ENCODE measurements at regions not wholly inside any gene's neighbourhood (a gene's known extent, or its start where the extent isn't known, plus 50 kb on each side); places are given as distances from the start of the nearest gene placed in this dataset.

- 92% methylated on average over 3 of the region's 3 CpGs for WGBS
- Histone ChIP-seq H3K27ac (ENCODE audit: low read depth in 1 of 2, low read length in 1 of 2) (no peak overlapping the region), H3K27me3 (ENCODE audit: control insufficient read depth in 2 of 2, insufficient read depth in 1 of 2, low read length in 1 of 2) (no peaks in the 10 kb centered on the region), H3K4me3 (ENCODE audit: low read length in 2 of 2) (no peak overlapping the region), H3K4me1 (ENCODE audit: control insufficient read depth in 2 of 2, insufficient read depth in 2 of 2, low read length in 2 of 2) (no peaks in the 10 kb centered on the region), H3K9me3 (ENCODE audit: control insufficient read depth in 2 of 2, insufficient read depth in 1 of 2, low read length in 1 of 2) (no peaks in the 10 kb centered on the region), H3K36me3 (ENCODE audit: control insufficient read depth in 2 of 2, insufficient read depth in 2 of 2, low read length in 1 of 2) (no peaks in the 10 kb centered on the region)
- no peak for DNase-seq (ENCODE audit: low read depth in 6 of 9, low spot score in 9 of 9)
These were observed 100.2 kb downstream of the SLC25A46 start for GRCh38 chr5:110838961-110839360.

DNA sequence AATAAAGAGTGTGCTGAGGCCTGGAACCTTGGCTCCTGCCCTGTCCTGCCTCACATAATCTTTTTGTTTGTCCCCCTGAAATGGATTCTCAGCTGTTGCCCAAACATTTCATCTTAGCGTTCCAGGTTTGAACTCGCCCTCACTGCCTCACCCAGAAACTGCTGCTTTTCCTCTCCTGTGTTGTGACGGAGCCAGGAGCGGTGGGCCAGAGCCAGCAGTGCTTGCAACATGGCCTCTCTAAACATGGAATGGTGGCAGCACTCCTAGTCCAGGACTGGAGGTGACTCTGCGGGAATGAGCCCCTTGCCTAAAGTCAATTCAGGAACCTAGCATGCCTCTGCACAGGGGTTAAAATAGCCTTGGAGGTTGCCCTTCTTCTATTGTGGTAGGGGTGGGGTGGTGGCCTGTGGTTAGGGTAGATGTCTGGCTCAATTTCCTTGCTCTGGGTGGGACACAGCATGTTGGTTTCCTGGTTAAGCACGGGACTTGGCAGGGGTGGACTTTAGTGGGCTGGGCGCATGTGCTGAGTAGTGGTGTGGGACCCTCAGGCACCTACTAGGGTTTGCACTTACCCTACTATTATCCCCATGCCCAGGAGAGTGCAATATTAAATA, 101.6 kb downstream of the SLC25A46 start:
- Histone ChIP-seq H3K4me3 (ENCODE audit: low read length in 2 of 2) (no peak overlapping the region), H3K27ac (ENCODE audit: low read depth in 1 of 2, low read length in 1 of 2) (no peak overlapping the region), H3K9me3 (ENCODE audit: control insufficient read depth in 2 of 2, insufficient read depth in 1 of 2, low read length in 1 of 2) (no peaks in the 10 kb centered on the region), H3K4me1 (ENCODE audit: control insufficient read depth in 2 of 2, insufficient read depth in 2 of 2, low read length in 2 of 2) (no peaks in the 10 kb centered on the region), H3K36me3 (ENCODE audit: control insufficient read depth in 2 of 2, insufficient read depth in 2 of 2, low read length in 1 of 2) (no peaks in the 10 kb centered on the region), H3K27me3 (ENCODE audit: control insufficient read depth in 2 of 2, insufficient read depth in 1 of 2, low read length in 1 of 2) (no peaks in the 10 kb centered on the region)
- 81% methylated on average over 7 of the region's 7 CpGs for WGBS
- no peak for DNase-seq (ENCODE audit: low read depth in 6 of 9, low spot score in 9 of 9)

- Histone ChIP-seq H3K36me3 (ENCODE audit: control insufficient read depth in 2 of 2, insufficient read depth in 2 of 2, low read length in 1 of 2) (no peaks in the 10 kb centered on the region), H3K9me3 (ENCODE audit: control insufficient read depth in 2 of 2, insufficient read depth in 1 of 2, low read length in 1 of 2) (no peaks in the 10 kb centered on the region), H3K27ac (ENCODE audit: low read depth in 1 of 2, low read length in 1 of 2) (no peak overlapping the region), H3K4me1 (ENCODE audit: control insufficient read depth in 2 of 2, insufficient read depth in 2 of 2, low read length in 2 of 2) (no peaks in the 10 kb centered on the region), H3K27me3 (ENCODE audit: control insufficient read depth in 2 of 2, insufficient read depth in 1 of 2, low read length in 1 of 2) (no peaks in the 10 kb centered on the region), H3K4me3 (ENCODE audit: low read length in 2 of 2) (no peak overlapping the region)
- DNase-seq (ENCODE audit: low read depth in 6 of 9, low spot score in 9 of 9) = no peak
- WGBS = 95% methylated on average over 2 of the region's 2 CpGs
These were observed 102.3 kb downstream of the SLC25A46 start for GRCh38 chr5:110841137-110841536.

GRCh38 chr5:110842948-110843347, 104.1 kb downstream of the SLC25A46 start:
- Histone ChIP-seq H3K4me1 (ENCODE audit: control insufficient read depth in 2 of 2, insufficient read depth in 2 of 2, low read length in 2 of 2) (no peaks in the 10 kb centered on the region), H3K36me3 (ENCODE audit: control insufficient read depth in 2 of 2, insufficient read depth in 2 of 2, low read length in 1 of 2) (no peaks in the 10 kb centered on the region), H3K9me3 (ENCODE audit: control insufficient read depth in 2 of 2, insufficient read depth in 1 of 2, low read length in 1 of 2) (no peaks in the 10 kb centered on the region), H3K27me3 (ENCODE audit: control insufficient read depth in 2 of 2, insufficient read depth in 1 of 2, low read length in 1 of 2) (no peaks in the 10 kb centered on the region), H3K4me3 (ENCODE audit: low read length in 2 of 2) (no peak overlapping the region), H3K27ac (ENCODE audit: low read depth in 1 of 2, low read length in 1 of 2) (no peak overlapping the region)
- 90% methylated on average over 4 of the region's 4 CpGs for WGBS
- no peak for DNase-seq (ENCODE audit: low read depth in 6 of 9, low spot score in 9 of 9)

- H3K4me1 ChIP-seq (ENCODE audit: control insufficient read depth in 2 of 2, insufficient read depth in 2 of 2, low read length in 2 of 2) = no peaks in the 10 kb centered on the region
- no peak for DNase-seq (ENCODE audit: low read depth in 6 of 9, low spot score in 9 of 9)
These were observed 105.4 kb downstream of the SLC25A46 start for GRCh38 chr5:110844251-110844650.

DNA sequence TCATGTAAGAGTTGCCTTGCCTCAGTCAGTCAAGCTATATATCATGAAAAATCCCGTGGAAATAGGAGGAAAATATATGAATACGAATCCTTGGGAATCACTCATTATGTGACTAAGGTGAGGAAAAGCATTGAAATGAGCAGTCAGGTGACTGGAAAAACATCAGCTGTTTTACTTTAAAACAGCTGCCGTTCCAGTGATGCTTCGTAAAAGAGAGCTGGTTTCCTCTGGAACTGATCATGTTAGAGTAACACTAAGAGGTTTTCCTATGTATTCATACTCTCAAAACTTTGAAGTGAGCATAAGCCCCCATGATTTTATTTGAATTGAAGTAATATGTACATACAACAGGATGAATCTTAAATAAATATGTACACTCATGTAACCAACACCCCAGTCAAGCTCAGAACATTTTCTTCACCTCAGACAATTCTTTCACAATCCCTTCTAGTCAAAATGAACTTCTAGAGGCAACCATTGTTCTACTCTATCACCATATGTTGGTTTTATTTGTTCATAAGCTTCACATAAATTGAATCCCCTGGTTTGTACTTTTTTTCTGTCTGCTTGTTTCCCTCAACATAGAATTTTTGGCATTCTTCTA, 107.7 kb downstream of the SLC25A46 start:
- H3K27ac ChIP-seq (ENCODE audit: low read depth in 1 of 2, low read length in 1 of 2) = no peak overlapping the region
- H3K4me3 ChIP-seq (ENCODE audit: low read length in 2 of 2) = no peak overlapping the region
- H3K4me1 ChIP-seq (ENCODE audit: control insufficient read depth in 2 of 2, insufficient read depth in 2 of 2, low read length in 2 of 2) = no peaks in the 10 kb centered on the region
- no peak for DNase-seq (ENCODE audit: low read depth in 6 of 9, low spot score in 9 of 9)
- H3K9me3 ChIP-seq (ENCODE audit: control insufficient read depth in 2 of 2, insufficient read depth in 1 of 2, low read length in 1 of 2) = no peaks in the 10 kb centered on the region
- H3K27me3 ChIP-seq (ENCODE audit: control insufficient read depth in 2 of 2, insufficient read depth in 1 of 2, low read length in 1 of 2) = no peaks in the 10 kb centered on the region
- WGBS = 92% methylated on average over 4 of the region's 4 CpGs
- no peaks in the 10 kb centered on the region for H3K36me3 ChIP-seq (ENCODE audit: control insufficient read depth in 2 of 2, insufficient read depth in 2 of 2, low read length in 1 of 2)

More at GRCh38 chr5:110844251-110844650, 105.4 kb downstream of the SLC25A46 start:
- no peaks in the 10 kb centered on the region for H3K36me3 ChIP-seq (ENCODE audit: control insufficient read depth in 2 of 2, insufficient read depth in 2 of 2, low read length in 1 of 2)
- no peak overlapping the region for H3K4me3 ChIP-seq (ENCODE audit: low read length in 2 of 2)
- no peak overlapping the region for H3K27ac ChIP-seq (ENCODE audit: low read depth in 1 of 2, low read length in 1 of 2)
- no peaks in the 10 kb centered on the region for H3K9me3 ChIP-seq (ENCODE audit: control insufficient read depth in 2 of 2, insufficient read depth in 1 of 2, low read length in 1 of 2)
- H3K27me3 ChIP-seq (ENCODE audit: control insufficient read depth in 2 of 2, insufficient read depth in 1 of 2, low read length in 1 of 2) = no peaks in the 10 kb centered on the region

DNA sequence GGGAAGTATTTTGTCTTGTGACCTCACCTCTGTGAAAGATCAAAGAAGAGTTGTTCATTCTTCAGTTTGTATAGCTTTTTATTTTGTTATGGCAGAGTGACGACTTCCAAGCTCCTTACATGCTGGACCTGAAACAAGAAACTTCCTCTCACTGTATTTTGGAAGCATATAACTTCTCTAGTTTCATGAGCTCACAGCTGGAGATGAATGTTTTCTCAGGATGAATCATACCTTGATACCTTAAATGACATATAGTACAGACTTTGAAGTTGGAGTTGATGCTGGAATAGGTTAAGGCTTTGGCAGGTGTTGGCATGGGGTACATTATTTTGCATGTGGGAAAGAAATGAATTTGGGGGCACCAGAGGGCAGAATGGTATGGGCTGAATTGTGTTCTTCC, 112.5 kb downstream of the SLC25A46 start:
- DNase-seq (ENCODE audit: low read depth in 6 of 9, low spot score in 9 of 9) = no peak
- 76% methylated on average over 1 of the region's 1 CpG for WGBS
- no peak overlapping the region for H3K4me3 ChIP-seq (ENCODE audit: low read length in 2 of 2)
- no peaks in the 10 kb centered on the region for H3K27me3 ChIP-seq (ENCODE audit: control insufficient read depth in 2 of 2, insufficient read depth in 1 of 2, low read length in 1 of 2)
- H3K9me3 ChIP-seq (ENCODE audit: control insufficient read depth in 2 of 2, insufficient read depth in 1 of 2, low read length in 1 of 2) = no peaks in the 10 kb centered on the region
- no peaks in the 10 kb centered on the region for H3K36me3 ChIP-seq (ENCODE audit: control insufficient read depth in 2 of 2, insufficient read depth in 2 of 2, low read length in 1 of 2)
- no peak overlapping the region for H3K27ac ChIP-seq (ENCODE audit: low read depth in 1 of 2, low read length in 1 of 2)
- no peaks in the 10 kb centered on the region for H3K4me1 ChIP-seq (ENCODE audit: control insufficient read depth in 2 of 2, insufficient read depth in 2 of 2, low read length in 2 of 2)

DNA sequence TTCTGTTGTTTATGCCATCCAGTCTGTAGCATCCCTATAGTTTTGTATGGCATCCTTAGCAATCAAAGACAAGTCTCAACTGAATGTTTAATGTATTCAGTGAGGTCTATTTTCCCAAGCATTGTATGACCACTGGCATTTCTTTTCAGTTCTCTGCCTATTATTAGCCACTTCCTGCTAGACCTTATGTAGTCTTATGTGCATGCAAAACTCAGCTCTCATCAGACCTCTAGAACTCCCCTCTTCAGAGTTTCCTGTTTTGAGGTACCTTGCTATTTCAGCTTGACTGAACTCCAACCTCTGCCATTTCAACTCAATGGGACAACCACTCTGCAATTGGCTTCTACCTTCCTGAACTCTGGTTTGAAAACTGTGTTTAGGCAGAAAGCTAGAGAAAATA, 113.2 kb downstream of the SLC25A46 start:
- Histone ChIP-seq H3K27me3 (ENCODE audit: control insufficient read depth in 2 of 2, insufficient read depth in 1 of 2, low read length in 1 of 2) (no peaks in the 10 kb centered on the region), H3K36me3 (ENCODE audit: control insufficient read depth in 2 of 2, insufficient read depth in 2 of 2, low read length in 1 of 2) (no peaks in the 10 kb centered on the region), H3K4me3 (ENCODE audit: low read length in 2 of 2) (no peak overlapping the region), H3K27ac (ENCODE audit: low read depth in 1 of 2, low read length in 1 of 2) (no peak overlapping the region), H3K4me1 (ENCODE audit: control insufficient read depth in 2 of 2, insufficient read depth in 2 of 2, low read length in 2 of 2) (no peaks in the 10 kb centered on the region), H3K9me3 (ENCODE audit: control insufficient read depth in 2 of 2, insufficient read depth in 1 of 2, low read length in 1 of 2) (no peaks in the 10 kb centered on the region)
- DNase-seq (ENCODE audit: low read depth in 6 of 9, low spot score in 9 of 9) = no peak

- Histone ChIP-seq H3K27ac (ENCODE audit: low read depth in 1 of 2, low read length in 1 of 2) (no peak overlapping the region), H3K36me3 (ENCODE audit: control insufficient read depth in 2 of 2, insufficient read depth in 2 of 2, low read length in 1 of 2) (no peaks in the 10 kb centered on the region), H3K4me1 (ENCODE audit: control insufficient read depth in 2 of 2, insufficient read depth in 2 of 2, low read length in 2 of 2) (no peaks in the 10 kb centered on the region), H3K9me3 (ENCODE audit: control insufficient read depth in 2 of 2, insufficient read depth in 1 of 2, low read length in 1 of 2) (no peaks in the 10 kb centered on the region), H3K4me3 (ENCODE audit: low read length in 2 of 2) (no peak overlapping the region), H3K27me3 (ENCODE audit: control insufficient read depth in 2 of 2, insufficient read depth in 1 of 2, low read length in 1 of 2) (no peaks in the 10 kb centered on the region)
- WGBS = 99% methylated on average over 1 of the region's 1 CpG
- no peak for DNase-seq (ENCODE audit: low read depth in 6 of 9, low spot score in 9 of 9)
These were observed 113.7 kb downstream of the SLC25A46 start for GRCh38 chr5:110852541-110852940.

Measured in thymus (tissue), 11 donors.